ENCODE measurements at regions not wholly inside any gene's neighbourhood (a gene's known extent, or its start where the extent isn't known, plus 50 kb on each side); places are given as distances from the start of the nearest gene placed in this dataset.

- H3K27ac ChIP-seq = no peak overlapping the region
- H3K27me3 ChIP-seq (ENCODE audit: insufficient read depth, low read depth) = no peaks in the 10 kb centered on the region
- TF ChIP-seq CTCF (conservative IDR thresholded peaks at IDR 0.05; ENCODE audit: low read depth, low read length) = no peak
- no peak overlapping the region for H3K9ac ChIP-seq
- H4K20me1 ChIP-seq (ENCODE audit: insufficient read depth) = no peaks in the 10 kb centered on the region
- H2AFZ ChIP-seq (ENCODE audit: low read depth) = no peak overlapping the region
- no peaks in the 10 kb centered on the region for H3K4me1 ChIP-seq (ENCODE audit: low read depth, poor library complexity, severe bottlenecking)
- H3K79me2 ChIP-seq (ENCODE audit: insufficient read depth, low read depth) = no peaks in the 10 kb centered on the region
- H3K36me3 ChIP-seq (ENCODE audit: insufficient read depth) = no peaks in the 10 kb centered on the region
- no peak overlapping the region for H3K4me3 ChIP-seq (IDR thresholded peaks at IDR 0.05; ENCODE audit: insufficient read depth, low read depth, low read length)
- H3K4me2 ChIP-seq = no peak overlapping the region
Observed at GRCh38 chr11:93075782-93076181, 106.3 kb downstream of the MTNR1B start.

GRCh38 chr11:93080146-93080759, 110.8 kb downstream of the MTNR1B start:
- no peak for TF ChIP-seq CTCF (conservative IDR thresholded peaks at IDR 0.05; ENCODE audit: low read depth, low read length)
- H3K9ac ChIP-seq = no peak overlapping the region
- H3K36me3 ChIP-seq (ENCODE audit: insufficient read depth) = no peaks in the 10 kb centered on the region
- no peak overlapping the region for H2AFZ ChIP-seq (ENCODE audit: low read depth)
- H3K4me3 ChIP-seq (IDR thresholded peaks at IDR 0.05; ENCODE audit: insufficient read depth, low read depth, low read length) = no peak overlapping the region
- H3K27ac ChIP-seq = no peak overlapping the region
- no peaks in the 10 kb centered on the region for H3K79me2 ChIP-seq (ENCODE audit: insufficient read depth, low read depth)
- H4K20me1 ChIP-seq (ENCODE audit: insufficient read depth) = no peaks in the 10 kb centered on the region
- no peaks in the 10 kb centered on the region for H3K27me3 ChIP-seq (ENCODE audit: insufficient read depth, low read depth)
- H3K4me2 ChIP-seq = no peak overlapping the region
- H3K4me1 ChIP-seq (ENCODE audit: low read depth, poor library complexity, severe bottlenecking) = no peaks in the 10 kb centered on the region

- no peak for TF ChIP-seq CTCF (conservative IDR thresholded peaks at IDR 0.05; ENCODE audit: low read depth, low read length)
- Histone ChIP-seq H3K79me2 (ENCODE audit: insufficient read depth, low read depth) (no peaks in the 10 kb centered on the region), H3K36me3 (ENCODE audit: insufficient read depth) (no peaks in the 10 kb centered on the region), H4K20me1 (ENCODE audit: insufficient read depth) (no peaks in the 10 kb centered on the region), H2AFZ (ENCODE audit: low read depth) (no peak overlapping the region), H3K27me3 (ENCODE audit: insufficient read depth, low read depth) (no peaks in the 10 kb centered on the region), H3K4me1 (ENCODE audit: low read depth, poor library complexity, severe bottlenecking) (no peaks in the 10 kb centered on the region), H3K27ac (no peak overlapping the region), H3K9ac (no peak overlapping the region), H3K4me2 (no peak overlapping the region), H3K4me3 (IDR thresholded peaks at IDR 0.05; ENCODE audit: insufficient read depth, low read depth, low read length) (no peak overlapping the region)
Observed at GRCh38 chr11:93081694-93082093, 112.2 kb downstream of the MTNR1B start.

- no peaks in the 10 kb centered on the region for H3K4me1 ChIP-seq (ENCODE audit: low read depth, poor library complexity, severe bottlenecking)
- TF ChIP-seq CTCF (conservative IDR thresholded peaks at IDR 0.05; ENCODE audit: low read depth, low read length) = no peak
- no peak overlapping the region for H3K4me2 ChIP-seq
- H3K79me2 ChIP-seq (ENCODE audit: insufficient read depth, low read depth) = no peaks in the 10 kb centered on the region
- no peak overlapping the region for H2AFZ ChIP-seq (ENCODE audit: low read depth)
- no peak overlapping the region for H3K27ac ChIP-seq
- no peak overlapping the region for H3K9ac ChIP-seq
- no peak overlapping the region for H3K4me3 ChIP-seq (IDR thresholded peaks at IDR 0.05; ENCODE audit: insufficient read depth, low read depth, low read length)
- no peaks in the 10 kb centered on the region for H3K27me3 ChIP-seq (ENCODE audit: insufficient read depth, low read depth)
- H3K36me3 ChIP-seq (ENCODE audit: insufficient read depth) = no peaks in the 10 kb centered on the region
- no peaks in the 10 kb centered on the region for H4K20me1 ChIP-seq (ENCODE audit: insufficient read depth)
Observed at GRCh38 chr11:93082900-93083299, 113.4 kb downstream of the MTNR1B start.

Measured in KMS-11 (cell line).